ENCODE measurements at regions not wholly inside any gene's neighbourhood (a gene's known extent, or its start where the extent isn't known, plus 50 kb on each side); places are given as distances from the start of the nearest gene placed in this dataset.
"Not testable (repeated sequence)": the region's sequence is repeated elsewhere in the genome, so short reads cannot be mapped to it uniquely, and the experiment has no call there.

- TF ChIP-seq CTCF, POLR2A (IDR thresholded peaks at IDR 0.05): not testable (repeated sequence)
These were observed 58.0 kb downstream of the CCT8L2 start for GRCh38 chr22:16534408-16535206.

Data from heart left ventricle (tissue), 13 donors.